ENCODE measurements at regions not wholly inside any gene's neighbourhood (a gene's known extent, or its start where the extent isn't known, plus 50 kb on each side); places are given as distances from the start of the nearest gene placed in this dataset.

- intact Hi-C loops (cut with micrococcal nuclease) = no loop called here
- DNase-seq = no peak
- Histone ChIP-seq H3K4me3 (no peak overlapping the region), H3K4me1 (no peaks in the 10 kb centered on the region), H3K9me3 (replicated peaks) (no peaks in the 10 kb centered on the region), H3K36me3 (no peaks in the 10 kb centered on the region), H3K27ac (replicated peaks) (no peak overlapping the region), H3K27me3 (ENCODE audit: low read depth) (no peaks in the 10 kb centered on the region)
- no peak for TF ChIP-seq CTCF (IDR thresholded peaks at IDR 0.05; ENCODE audit: borderline replicate concordance)
These were observed 418.2 kb upstream of the ADGRL2 start for GRCh38 chr1:81382561-81382960.

GRCh38 chr1:81381881-81382280 lies 418.9 kb upstream of the ADGRL2 start:
- Histone ChIP-seq H3K4me1 (no peaks in the 10 kb centered on the region), H3K27ac (replicated peaks) (no peak overlapping the region), H3K9me3 (replicated peaks) (no peaks in the 10 kb centered on the region), H3K27me3 (ENCODE audit: low read depth) (no peaks in the 10 kb centered on the region), H3K4me3 (no peak overlapping the region), H3K36me3 (no peaks in the 10 kb centered on the region)
- intact Hi-C loops (cut with micrococcal nuclease) = no loop called here
- DNase-seq = no peak
- TF ChIP-seq CTCF (IDR thresholded peaks at IDR 0.05; ENCODE audit: borderline replicate concordance) = no peak

GRCh38 chr1:81380436-81380835 lies 420.3 kb upstream of the ADGRL2 start:
- Histone ChIP-seq H3K4me1 (peaks cover 6% of the 10 kb centered on the region), H3K4me3 (no peak overlapping the region), H3K9me3 (replicated peaks) (no peaks in the 10 kb centered on the region), H3K27me3 (ENCODE audit: low read depth) (no peaks in the 10 kb centered on the region), H3K27ac (replicated peaks) (no peak overlapping the region), H3K36me3 (no peaks in the 10 kb centered on the region)
- TF ChIP-seq CTCF (IDR thresholded peaks at IDR 0.05; ENCODE audit: borderline replicate concordance) = no peak
- no peak for DNase-seq
- intact Hi-C loops (cut with micrococcal nuclease) = no loop called here

GRCh38 chr1:81379430-81379829 lies 421.3 kb upstream of the ADGRL2 start:
- H3K4me3 ChIP-seq = no peak overlapping the region
- no peak overlapping the region for H3K27ac ChIP-seq (replicated peaks)
- intact Hi-C loops (cut with micrococcal nuclease) = no loop called here
- TF ChIP-seq CTCF (IDR thresholded peaks at IDR 0.05; ENCODE audit: borderline replicate concordance) = no peak
- H3K27me3 ChIP-seq (ENCODE audit: low read depth) = no peaks in the 10 kb centered on the region
- H3K36me3 ChIP-seq = no peaks in the 10 kb centered on the region
- DNase-seq = no peak
- H3K4me1 ChIP-seq = peaks cover 6% of the 10 kb centered on the region
- no peaks in the 10 kb centered on the region for H3K9me3 ChIP-seq (replicated peaks)

GRCh38 chr1:81377406-81377805 lies 423.3 kb upstream of the ADGRL2 start:
- no peaks in the 10 kb centered on the region for H3K9me3 ChIP-seq (replicated peaks)
- no peak overlapping the region for H3K4me3 ChIP-seq
- H3K36me3 ChIP-seq = no peaks in the 10 kb centered on the region
- TF ChIP-seq CTCF (IDR thresholded peaks at IDR 0.05; ENCODE audit: borderline replicate concordance) = peak; percentile 45
- intact Hi-C loops (cut with micrococcal nuclease) = no loop called here
- no peak for DNase-seq
- no peaks in the 10 kb centered on the region for H3K27me3 ChIP-seq (ENCODE audit: low read depth)
- H3K4me1 ChIP-seq = peaks cover 6% of the 10 kb centered on the region
- no peak overlapping the region for H3K27ac ChIP-seq (replicated peaks)
